Left lung (tissue), 4 donors: ENCODE measurements at regions not wholly inside any gene's neighbourhood (a gene's known extent, or its start where the extent isn't known, plus 50 kb on each side); places are given as distances from the start of the nearest gene placed in this dataset.
A peak's percentile ranks its signal among the peaks of the same experiment; 100 is the strongest.

ENCODE experiments used
- ATAC-seq: fragments of 200-7000 bp; cut with Tn5 transposase; one replicate; pipeline ENCODE4 v1.9.1; 2020; ENCODE audit warnings: moderate library complexity
- DNase-seq, 4 donors: peaks; one replicate each; pipeline ENCODE4 v3.0.0-alpha.2; 2013 to 2020
- H3K27ac ChIP-seq, 2 donors: fragments of 200-600 bp; sonication (generic) in 1 of 2; one replicate each; pipeline versions ENCODE4 v1.5.0 to v1.8.0; 2020 to 2021
- H3K27me3 ChIP-seq, 2 donors: fragments of 200-600 bp; sonication (generic) in 1 of 2; one replicate each; pipeline versions ENCODE4 v1.5.0 to v1.8.0; 2020 to 2021
- H3K36me3 ChIP-seq, 2 donors: fragments of 200-600 bp; sonication (generic) in 1 of 2; one replicate each; pipeline versions ENCODE4 v1.5.0 to v1.8.0; 2020 to 2021
- H3K4me1 ChIP-seq, 2 donors: fragments of 200-600 bp; one replicate each; pipeline ENCODE4 v1.8.0; 2021
- H3K4me3 ChIP-seq, 2 donors: fragments of 200-600 bp; sonication (generic) in 1 of 2; one replicate each; pipeline versions ENCODE4 v1.5.0 to v1.8.0; 2020 to 2021; ENCODE audit warnings: mild to moderate bottlenecking in 1 of 2
- H3K9me3 ChIP-seq, 2 donors: fragments of 200-600 bp; sonication (generic) in 1 of 2; one replicate each; pipeline versions ENCODE4 v1.5.0 to v1.8.0; 2020 to 2021
- CTCF ChIP-seq, 2 donors: fragments of 200-600 bp; sonication (generic) in 1 of 2; IDR thresholded peaks; one replicate each; pipeline versions ENCODE4 v1.5.0 to v1.8.0; 2021; ENCODE audit warnings: antibody characterized with exemption in 2 of 2
- intact Hi-C, 2 donors: fragments of 100-400 bp; cut with DNase I; formaldehyde crosslinking; loops; one replicate each; pipeline versions ENCODE4 v1.11.2 to v1.14.2; 2022
- donor health status: DM: no; HTN: yes; CAD: no.
- donor health status: DM: no; HTN: no; CAD: no.

GRCh38 chr20:17875106-17875980 is 93.3 kb downstream of the SNX5 start:
- no peaks in the 10 kb centered on the region for H3K36me3 ChIP-seq
- DNase-seq, result peak in 3 of 4 donors; percentile 36 to 87 (median 87)
- no peak overlapping the region for H3K4me3 ChIP-seq
- intact Hi-C loops, result no loop called here
- no peak for TF ChIP-seq CTCF (IDR thresholded peaks at IDR 0.05)
- H3K4me1 ChIP-seq, result peaks cover 27 to 28% of the 10 kb centered on the region in 2 donors
- peak; percentile 82 for ATAC-seq
- H3K27me3 ChIP-seq, result no peaks in the 10 kb centered on the region
- H3K27ac ChIP-seq, result peak overlapping the region; percentile 39 to 73
- no peaks in the 10 kb centered on the region for H3K9me3 ChIP-seq

- intact Hi-C loops, result no loop called here
- Histone ChIP-seq H3K27ac (peak overlapping the region; percentile 51 to 73), H3K4me3 (no peak overlapping the region), H3K27me3 (no peaks in the 10 kb centered on the region), H3K9me3 (no peaks in the 10 kb centered on the region), H3K36me3 (no peaks in the 10 kb centered on the region), H3K4me1 (peaks cover 30% of the 10 kb centered on the region in 2 donors)
- ATAC-seq (peak; percentile 81), DNase-seq (no peak)
- no peak for TF ChIP-seq CTCF (IDR thresholded peaks at IDR 0.05)
These were observed 94.1 kb downstream of the SNX5 start for GRCh38 chr20:17874271-17875105.

- Histone ChIP-seq H3K27me3 (no peaks in the 10 kb centered on the region), H3K36me3 (no peaks in the 10 kb centered on the region), H3K27ac (peak overlapping the region; percentile 51 to 69), H3K4me3 (no peak overlapping the region), H3K4me1 (peaks cover 30% of the 10 kb centered on the region in 2 donors), H3K9me3 (no peaks in the 10 kb centered on the region)
- ATAC-seq (peak; percentile 83), DNase-seq (peak; percentile 83 to 95 (median 88))
- no peak for TF ChIP-seq CTCF (IDR thresholded peaks at IDR 0.05)
- intact Hi-C loops, result no loop called here
These were observed 95.0 kb downstream of the SNX5 start for GRCh38 chr20:17873410-17874270.

- DNase-seq (no peak), ATAC-seq (no peak)
- Histone ChIP-seq H3K9me3 (no peaks in the 10 kb centered on the region), H3K4me3 (no peak overlapping the region), H3K4me1 (peaks cover 30% of the 10 kb centered on the region in 2 donors), H3K36me3 (no peaks in the 10 kb centered on the region), H3K27ac (peak overlapping the region in 1 of 2 donors; percentile 69), H3K27me3 (no peaks in the 10 kb centered on the region)
- intact Hi-C loops, result no loop called here
- TF ChIP-seq CTCF (IDR thresholded peaks at IDR 0.05), result no peak
These were observed 95.6 kb downstream of the SNX5 start for GRCh38 chr20:17872959-17873358.
